ENCODE measurements at regions not wholly inside any gene's neighbourhood (a gene's known extent, or its start where the extent isn't known, plus 50 kb on each side); places are given as distances from the start of the nearest gene placed in this dataset.

DNA sequence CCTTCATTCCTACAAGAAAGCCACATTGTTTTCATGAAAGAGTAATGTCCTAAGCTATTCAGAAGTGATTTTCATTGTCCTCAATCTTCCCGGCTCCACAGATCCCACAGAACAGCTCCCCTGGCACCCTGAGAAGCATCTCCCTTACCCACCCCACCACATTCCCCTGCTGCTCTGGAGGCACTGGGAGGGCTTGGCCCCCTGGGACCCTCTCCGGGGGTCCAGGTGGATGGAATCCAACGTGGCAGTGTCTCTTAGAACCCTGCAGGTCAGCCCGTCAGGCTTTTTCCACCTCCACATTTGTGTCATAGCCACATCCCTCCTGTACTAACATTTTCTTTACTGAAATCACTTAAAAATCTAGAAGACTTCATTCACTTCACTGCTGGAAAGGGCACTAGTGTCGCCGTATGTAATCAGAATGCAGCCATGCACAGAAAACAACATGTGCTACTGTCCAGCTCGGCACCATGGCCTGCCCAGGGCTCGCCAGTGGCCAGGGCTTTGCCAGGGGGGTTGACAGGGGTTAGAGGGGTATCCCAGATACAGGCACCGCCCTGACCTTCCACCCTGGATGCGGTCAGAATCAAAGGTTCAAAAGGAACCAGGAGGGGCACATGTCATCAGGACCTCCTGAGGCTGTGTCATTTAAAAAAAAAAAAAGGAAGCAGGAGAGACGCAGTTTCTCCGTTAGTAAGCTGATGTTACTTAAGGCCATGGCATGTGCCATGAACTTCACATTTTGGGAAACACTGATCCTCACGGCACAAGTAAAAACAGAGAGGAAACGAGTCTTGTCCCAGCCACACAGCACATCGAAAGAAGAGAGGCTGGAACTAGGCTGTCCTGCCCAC, 106.3 kb downstream of the LSM3 start:
- no peak for TF ChIP-seq CTCF (IDR thresholded peaks at IDR 0.05)
- no peak for TF ChIP-seq EP300 (IDR thresholded peaks at IDR 0.05; ENCODE audit: low read depth)
